Neural progenitor cell (in vitro differentiated cells): ENCODE measurements at regions not wholly inside any gene's neighbourhood (a gene's known extent, or its start where the extent isn't known, plus 50 kb on each side); places are given as distances from the start of the nearest gene placed in this dataset.

Source experiments
- CTCF ChIP-seq: fragments of 200-600 bp; sonication (generic); IDR thresholded peaks from 2 replicates; pipeline ENCODE4 v1.5.1; 2017; ENCODE audit warnings: antibody characterized with exemption, mild to moderate bottlenecking
- EZH2 ChIP-seq: fragments of 200-600 bp; sonication (generic); IDR thresholded peaks from 2 replicates; pipeline ENCODE4 v1.6.1; 2017; ENCODE audit warnings: antibody characterized with exemption, mild to moderate bottlenecking, moderate library complexity
- EZH2phosphoT487 ChIP-seq: fragments of 200-600 bp; sonication (generic); IDR thresholded peaks from 2 replicates; pipeline ENCODE4 v1.6.1; 2017; ENCODE audit warnings: antibody characterized with exemption

- TF ChIP-seq EZH2phosphoT487, result no peak
- TF ChIP-seq EZH2, result no peak
- no peak for TF ChIP-seq CTCF
Observed at GRCh38 chr10:59064759-59065539, 111.5 kb upstream of the PHYHIPL start.
